K562 (cell line): ENCODE measurements at regions not wholly inside any gene's neighbourhood (a gene's known extent, or its start where the extent isn't known, plus 50 kb on each side); places are given as distances from the start of the nearest gene placed in this dataset.

Experiments
- ATAC-seq: fragments of 200-7000 bp; cut with Tn5 transposase; 3 replicates; pipeline ENCODE4 v1.9.1; 2020; ENCODE audit warnings: moderate library complexity
- BruUV-seq: library from RNA; stranded (reverse); fragments of 400-500 nt; replicated peaks from 2 replicates; lab custom pipeline; 2021; lab: Mats Ljungman, UMichigan
- CTCF ChIA-PET: fragments of 300-600 bp; formaldehyde crosslinking; extraction: SDS; loops from one replicate; lab custom pipeline; 2021; ENCODE audit warnings: low intra/inter-chr PET ratio; lab: Yijun Ruan, JAX
- POLR2A ChIA-PET: fragments of 300-600, 350-650 bp; sonication (Branson Sonifier 250); formaldehyde crosslinking; extraction: SDS; loops from one replicate; lab custom pipeline; 2021; ENCODE audit warnings: antibody characterized with exemption, inconsistent platforms; lab: Yijun Ruan, JAX
- DNase-seq, 4 experiments: peaks; one replicate each; pipeline versions ENCODE4 v3.0.0 to v3.0.0-alpha.2; 2011 to 2018; ENCODE audit warnings: low spot score in 3 of 4, mixed read lengths in 3 of 4; ENCODE audit errors: extremely low read depth in 1 of 4
- FAIRE-seq: peaks from 2 replicates; lab custom pipeline; 2011; peaks lifted over from hg19 to GRCh38; lab: Jason Lieb, UNC
- H2AFZ ChIP-seq: 2 replicates; pipeline ENCODE4 v1.6.0; 2011; ENCODE audit warnings: low read depth, low read length, control low read depth, inconsistent platforms
- H3K27ac ChIP-seq: fragments of 200-600 bp; 3 replicates; pipeline ENCODE4 v1.8.0; 2011; ENCODE audit warnings: low read depth, mild to moderate bottlenecking, control low read depth, inconsistent platforms, low read length, moderate library complexity, mixed read lengths; ENCODE audit errors: extremely low read depth
- H3K27me3 ChIP-seq, 2 experiments: fragments of 300-600 bp in 1 of 2; 2 replicates in 1 of 2; 3 replicates in 1 of 2; pipeline versions ENCODE4 v1.6.0 to v1.8.0; 2011; ENCODE audit warnings: inconsistent platforms in 2 of 2, low read length in 2 of 2, mild to moderate bottlenecking in 1 of 2, mixed read lengths in 1 of 2, moderate library complexity in 1 of 2; ENCODE audit not compliant: control insufficient read depth in 2 of 2, insufficient read depth in 2 of 2
- H3K36me3 ChIP-seq: fragments of 300-600 bp; 3 replicates; pipeline ENCODE4 v1.8.0; 2011; ENCODE audit warnings: mild to moderate bottlenecking, low read length, inconsistent platforms; ENCODE audit not compliant: control insufficient read depth, insufficient read depth
- H3K4me1 ChIP-seq, 2 experiments: fragments of 200-600 bp in 1 of 2; replicated peaks in 1 of 2; 2 replicates in 1 of 2; 3 replicates in 1 of 2; pipeline versions ENCODE4 v1.5.1 to v1.8.0; 2011; ENCODE audit warnings: inconsistent platforms in 2 of 2, low read length in 2 of 2, mild to moderate bottlenecking in 1 of 2, mixed read lengths in 1 of 2, moderate library complexity in 1 of 2; ENCODE audit not compliant: control insufficient read depth in 2 of 2, insufficient read depth in 2 of 2
- H3K4me2 ChIP-seq: 2 replicates; pipeline ENCODE4 v1.6.1; 2011; ENCODE audit warnings: low read length, control low read depth, inconsistent platforms, mixed read lengths; ENCODE audit not compliant: insufficient read depth
- H3K4me3 ChIP-seq: fragments of 200-600 bp; sonication (generic), shearing (Covaris generic); 2 replicates; pipeline ENCODE4 v1.5.1; 2016; ENCODE audit warnings: control low read depth, inconsistent platforms
- H3K79me2 ChIP-seq: fragments of 200-600 bp; 3 replicates; pipeline ENCODE4 v1.8.0; 2011; ENCODE audit warnings: low read length, inconsistent platforms; ENCODE audit not compliant: control insufficient read depth, insufficient read depth
- H3K9ac ChIP-seq, 2 experiments: 2 replicates each; pipeline versions ENCODE4 v1.6.0 to v1.6.1; 2011; ENCODE audit warnings: low read depth in 2 of 2, low read length in 2 of 2, control low read depth in 1 of 2, inconsistent platforms in 1 of 2, mild to moderate bottlenecking in 1 of 2, mixed read lengths in 1 of 2; ENCODE audit not compliant: insufficient read depth in 1 of 2
- H3K9me1 ChIP-seq: one replicate; pipeline ENCODE4 v1.6.0; 2011; ENCODE audit warnings: inconsistent platforms, mild to moderate bottlenecking, low read length, moderate library complexity; ENCODE audit not compliant: control insufficient read depth, insufficient read depth
- H3K9me3 ChIP-seq: replicated peaks from 2 replicates; pipeline ENCODE4 v1.5.1; 2011; ENCODE audit warnings: low read depth, low read length, inconsistent platforms; ENCODE audit not compliant: control insufficient read depth, insufficient read depth
- H4K20me1 ChIP-seq: replicated peaks from 2 replicates; pipeline ENCODE4 v1.6.1; 2011; ENCODE audit warnings: low read length, inconsistent platforms, mixed read lengths; ENCODE audit not compliant: control insufficient read depth, insufficient read depth
- ARID2 ChIP-seq: fragments of 450-650 bp; IDR thresholded peaks from 2 replicates; pipeline ENCODE4 v1.6.1; 2017; ENCODE audit warnings: antibody characterized with exemption, mild to moderate bottlenecking
- C11orf30 ChIP-seq: fragments of 450-650 bp; IDR thresholded peaks from 2 replicates; pipeline ENCODE4 v1.6.1; 2016; ENCODE audit warnings: low read depth, mild to moderate bottlenecking
- CBX5 ChIP-seq: IDR thresholded peaks from 2 replicates; pipeline ENCODE4 v1.6.1; 2014; ENCODE audit warnings: low read depth, borderline replicate concordance
- ESRRB ChIP-seq: fragments of 250-450 bp; sonication (Bioruptor Pico); IDR thresholded peaks from 2 replicates; pipeline ENCODE4 v1.5.0; 2020; ENCODE audit warnings: mild to moderate bottlenecking, moderate library complexity, borderline replicate concordance
- FOXM1 ChIP-seq, 2 experiments: fragments of 450-650 bp in 1 of 2; sonication (generic) in 1 of 2; formaldehyde crosslinking in 1 of 2; IDR thresholded peaks; 2 replicates each; pipeline versions ENCODE4 v1.6.1 to v1.9.0; 2017 to 2022; ENCODE audit warnings: low read depth in 2 of 2, mild to moderate bottlenecking in 2 of 2, missing genetic modification reagents in 1 of 2, moderate library complexity in 1 of 2
- FUS ChIP-seq: fragments of 200-400 bp; formaldehyde crosslinking; optimal IDR thresholded peaks from 2 replicates; pipeline ENCODE3; 2017; ENCODE audit warnings: low read depth, low read length
- GABPA ChIP-seq: fragments of 200-800 bp; sonication (Bioruptor generic); conservative IDR thresholded peaks from 2 replicates; pipeline ENCODE4 v1.6.1; 2016; ENCODE audit warnings: low read depth, missing genetic modification characterization, missing compliant biosample characterization
- JUND ChIP-seq, 2 experiments: IDR thresholded peaks; 2 replicates in 1 of 2; 3 replicates in 1 of 2; pipeline ENCODE4 v1.6.1; 2011; ENCODE audit warnings: borderline replicate concordance in 2 of 2, low read depth in 2 of 2, low read length in 2 of 2, improper control_type of control experiment in 1 of 2, missing biosample characterization in 1 of 2, missing genetic modification characterization in 1 of 2, missing genetic modification reagents in 1 of 2
- MTF1 ChIP-seq: fragments of 250-450 bp; sonication (Bioruptor Pico); IDR thresholded peaks from 2 replicates; pipeline ENCODE4 v1.9.0; 2021; ENCODE audit warnings: moderate library complexity, mild to moderate bottlenecking, inconsistent platforms, borderline replicate concordance
- NR2C2 ChIP-seq, 2 experiments: fragments of 200-800 bp in 1 of 2; sonication (Bioruptor generic) in 1 of 2; sonication (generic) in 1 of 2; formaldehyde crosslinking in 1 of 2; IDR thresholded peaks; 2 replicates each; pipeline versions ENCODE4 v1.6.1 to v1.8.0; 2016 to 2022; ENCODE audit warnings: mild to moderate bottlenecking in 1 of 2, missing compliant biosample characterization in 1 of 2, missing genetic modification characterization in 1 of 2, missing genetic modification reagents in 1 of 2
- POLR2H ChIP-seq: IDR thresholded peaks from 2 replicates; pipeline ENCODE4 v1.6.1; 2016; ENCODE audit warnings: missing genetic modification characterization, low read depth, mild to moderate bottlenecking, control low read depth, missing compliant biosample characterization, moderate library complexity
- SMAD3 ChIP-seq: fragments of 450-650 bp; formaldehyde crosslinking; conservative IDR thresholded peaks from 2 replicates; pipeline ENCODE4 v1.4.0; 2020; ENCODE audit warnings: mild to moderate bottlenecking
- WGBS: fragments of 100-300 bp; shearing (Covaris generic); methylation state at CpG from one replicate; pipeline ENCODE4 v1.1.6; 2016; ENCODE audit warnings: low coverage, mixed read lengths; ENCODE audit not compliant: insufficient coverage; ENCODE audit errors: missing lambda C conversion rate; 5-methylcytosine and 5-hydroxymethylcytosine counted together
- in situ Hi-C: fragments of 300-500 bp; cut with MboI; formaldehyde crosslinking; loops from 4 replicates; pipeline ENCODE4 v1.15.0; 2018; ENCODE audit warnings: inconsistent platforms, mixed read lengths
- intact Hi-C: fragments of 100-400 bp; cut with micrococcal nuclease; formaldehyde crosslinking; loops from 2 replicates; pipeline ENCODE4 v1.14.2; 2022
- TF ChIP-seq, protein P1 (sequence below), 2 experiments: fragments of 450-650 bp in 1 of 2; sonication (generic) in 1 of 2; formaldehyde crosslinking in 1 of 2; IDR thresholded peaks in 1 of 2; conservative IDR thresholded peaks in 1 of 2; 2 replicates each; pipeline versions ENCODE4 v1.6.1 to v1.8.1; 2016 to 2023; ENCODE audit warnings: mild to moderate bottlenecking in 2 of 2, moderate library complexity in 2 of 2, inconsistent platforms in 1 of 2, missing genetic modification reagents in 1 of 2
- TF ChIP-seq, protein P2 (sequence below): fragments of 250-450 bp; sonication (Bioruptor Pico); IDR thresholded peaks from 2 replicates; pipeline ENCODE4 v1.5.0; 2021; ENCODE audit warnings: mild to moderate bottlenecking, moderate library complexity
- TF ChIP-seq, protein P3 (sequence below): fragments of 250-450 bp; sonication (Bioruptor Pico); IDR thresholded peaks from 2 replicates; pipeline ENCODE4 v1.4.0; 2020; ENCODE audit warnings: mild to moderate bottlenecking, moderate library complexity

DNA sequence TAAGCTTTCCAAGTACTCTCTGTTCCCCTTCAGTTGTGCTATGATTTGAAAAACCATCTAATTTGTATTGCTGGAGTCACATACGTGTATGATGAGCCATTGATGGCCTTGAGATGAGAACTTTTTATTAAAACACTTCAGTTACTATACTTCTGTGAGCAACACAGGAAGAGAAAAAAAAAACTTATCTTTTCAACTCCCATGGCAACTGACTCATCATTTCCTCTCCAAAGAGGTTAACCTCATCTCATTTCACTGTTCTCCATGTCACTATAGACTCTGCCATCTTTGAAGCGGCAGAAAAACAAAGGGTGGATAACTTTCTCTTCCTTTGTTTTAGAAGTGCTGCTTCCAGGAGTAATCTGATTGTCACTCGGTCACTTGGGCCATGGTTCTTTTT lies 104.3 kb upstream of the PCSK1 start:
- Histone ChIP-seq H2AFZ (no peak overlapping the region), H3K4me2 (no peak overlapping the region), H3K36me3 (no peaks in the 10 kb centered on the region), H3K4me3 (no peak overlapping the region), H3K9me1 (no peaks in the 10 kb centered on the region), H3K9me3 (no peaks in the 10 kb centered on the region), H3K9ac (no peak overlapping the region), H3K27ac (no peak overlapping the region), H4K20me1 (no peaks in the 10 kb centered on the region), H3K27me3 (no peaks in the 10 kb centered on the region), H3K4me1 (no peaks in the 10 kb centered on the region; a peak in 1 of 5 replicates), H3K79me2 (no peaks in the 10 kb centered on the region)
- intact Hi-C loops (no loop called here), in situ Hi-C loops (no loop called here)
- WGBS = 0% methylated on average over 3 of the region's 3 CpGs
- CTCF ChIA-PET = no interaction called here
- DNase-seq (peak in 1 of 4 experiments; percentile 3), ATAC-seq (no peak), FAIRE-seq (no peak)
- BruUV-seq = no TSS peak
- POLR2A ChIA-PET = interaction anchor here (0.9 to 1.0 kb wide), 2 partner anchors 10 to 12 kb away, joined by 3 read pairs; no protein-coding TSS in a partner anchor
- peak; percentile 57 for TF ChIP-seq GABPA
- TF ChIP-seq FUS = no peak
- TF ChIP-seq CBX5 = no peak
- TF ChIP-seq, protein P1, sequence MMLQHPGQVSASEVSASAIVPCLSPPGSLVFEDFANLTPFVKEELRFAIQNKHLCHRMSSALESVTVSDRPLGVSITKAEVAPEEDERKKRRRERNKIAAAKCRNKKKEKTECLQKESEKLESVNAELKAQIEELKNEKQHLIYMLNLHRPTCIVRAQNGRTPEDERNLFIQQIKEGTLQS (IDR thresholded peaks at IDR 0.05) = peak; percentile 25; the same call in 1 of the 2 replicates
- TF ChIP-seq, protein P1 (CRISPR knock-in tag; conservative IDR thresholded peaks at IDR 0.05) = no peak
- no peak for TF ChIP-seq MTF1 (CRISPR knock-in tag)
- TF ChIP-seq C11orf30 = 0 out of 2 replicates have a peak, but pooled peaks have one; percentile 17
- TF ChIP-seq ESRRB (CRISPR knock-in tag) = no peak
- no peak for TF ChIP-seq NR2C2 (CRISPR knock-in tag; IDR thresholded peaks at IDR 0.05)
- peak; percentile 17; the same call in 1 of the 2 replicates for TF ChIP-seq NR2C2 (tag; IDR thresholded peaks at IDR 0.05)
- TF ChIP-seq, protein P2, sequence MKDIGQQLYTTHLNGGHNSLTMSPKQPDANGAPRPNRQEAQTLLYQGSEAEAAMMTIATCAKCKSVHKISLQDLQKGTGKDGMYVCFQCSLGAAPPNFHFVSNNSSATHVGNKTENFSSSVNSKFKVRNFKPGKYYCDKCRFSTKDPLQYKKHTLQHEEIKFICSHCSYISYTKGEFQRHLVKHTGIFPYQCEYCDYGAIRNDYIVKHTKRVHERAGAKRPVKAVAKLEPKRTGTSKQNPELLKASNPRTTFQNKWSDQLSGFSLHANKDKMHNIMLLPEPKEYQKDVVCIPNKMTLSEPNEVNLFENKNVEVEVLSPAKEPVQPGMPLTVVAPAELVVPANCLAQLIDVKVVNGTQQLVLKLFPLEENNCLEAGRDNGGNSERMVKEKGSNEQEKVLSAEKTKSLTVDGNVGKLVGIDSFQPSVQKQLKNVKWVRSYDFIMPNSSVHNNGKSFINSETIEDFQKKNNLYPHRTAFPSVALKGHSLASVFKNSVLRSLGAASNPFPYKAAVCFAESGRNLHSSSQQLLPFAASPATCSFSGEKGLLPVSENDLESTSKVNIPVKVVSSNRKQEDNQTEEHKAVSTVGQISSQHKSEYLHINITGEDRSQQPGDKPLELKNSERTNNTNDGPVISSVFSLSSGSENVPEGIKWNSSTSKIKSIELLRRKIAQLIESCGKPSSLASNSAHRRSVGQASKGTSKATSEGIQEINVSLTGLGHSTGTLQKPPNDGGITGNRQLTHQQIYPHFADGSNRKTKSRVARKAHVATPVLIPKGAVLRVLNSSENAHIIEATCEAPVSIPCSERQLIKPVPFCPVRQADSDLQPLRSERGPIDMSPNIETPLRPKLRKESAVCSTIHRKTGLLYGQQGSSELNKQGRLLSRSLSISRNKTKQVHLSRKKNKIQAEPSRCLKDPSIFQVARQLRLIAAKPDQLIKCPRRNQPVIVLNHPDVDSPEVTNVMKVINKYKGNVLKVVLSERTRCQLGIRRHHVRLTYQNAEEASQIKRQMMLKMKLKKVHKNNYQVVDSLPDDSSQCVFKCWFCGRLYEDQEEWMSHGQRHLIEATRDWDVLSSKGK (CRISPR knock-in tag) = no peak
- TF ChIP-seq, protein P3, sequence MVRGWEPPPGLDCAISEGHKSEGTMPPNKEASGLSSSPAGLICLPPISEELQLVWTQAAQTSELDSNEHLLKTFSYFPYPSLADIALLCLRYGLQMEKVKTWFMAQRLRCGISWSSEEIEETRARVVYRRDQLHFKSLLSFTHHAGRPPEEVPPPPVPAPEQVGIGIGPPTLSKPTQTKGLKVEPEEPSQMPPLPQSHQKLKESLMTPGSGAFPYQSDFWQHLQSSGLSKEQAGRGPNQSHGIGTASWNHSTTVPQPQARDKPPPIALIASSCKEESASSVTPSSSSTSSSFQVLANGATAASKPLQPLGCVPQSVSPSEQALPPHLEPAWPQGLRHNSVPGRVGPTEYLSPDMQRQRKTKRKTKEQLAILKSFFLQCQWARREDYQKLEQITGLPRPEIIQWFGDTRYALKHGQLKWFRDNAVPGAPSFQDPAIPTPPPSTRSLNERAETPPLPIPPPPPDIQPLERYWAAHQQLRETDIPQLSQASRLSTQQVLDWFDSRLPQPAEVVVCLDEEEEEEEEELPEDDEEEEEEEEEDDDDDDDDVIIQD = no peak
- TF ChIP-seq SMAD3 = no peak
- peak; percentile 42; the same call in 1 of the 2 replicates for TF ChIP-seq JUND (IDR thresholded peaks at IDR 0.05; ENCODE audit: borderline replicate concordance, low read depth, low read length)
- TF ChIP-seq JUND (tag; IDR thresholded peaks at IDR 0.05; ENCODE audit: borderline replicate concordance, low read depth, low read length) = no peak
- TF ChIP-seq POLR2H (tag) = 0 out of 2 replicates have a peak, but pooled peaks have one; percentile 17
- TF ChIP-seq FOXM1 (IDR thresholded peaks at IDR 0.05; ENCODE audit: low read depth) = no peak
- TF ChIP-seq FOXM1 (CRISPR knock-in tag; IDR thresholded peaks at IDR 0.05; ENCODE audit: low read depth) = no peak
- no peak for TF ChIP-seq ARID2
